Erythroblast (primary cell): ENCODE measurements at regions not wholly inside any gene's neighbourhood (a gene's known extent, or its start where the extent isn't known, plus 50 kb on each side); places are given as distances from the start of the nearest gene placed in this dataset.

Experiments used
- GATA1 ChIP-seq: IDR thresholded peaks from 2 replicates; pipeline ENCODE4 v1.6.1; 2011; ENCODE audit warnings: low read depth, mild to moderate bottlenecking, control low read depth, low read length, moderate library complexity
- POLR2A ChIP-seq: IDR thresholded peaks from 2 replicates; pipeline ENCODE4 v1.6.1; 2011; ENCODE audit warnings: mild to moderate bottlenecking, low read length

DNA sequence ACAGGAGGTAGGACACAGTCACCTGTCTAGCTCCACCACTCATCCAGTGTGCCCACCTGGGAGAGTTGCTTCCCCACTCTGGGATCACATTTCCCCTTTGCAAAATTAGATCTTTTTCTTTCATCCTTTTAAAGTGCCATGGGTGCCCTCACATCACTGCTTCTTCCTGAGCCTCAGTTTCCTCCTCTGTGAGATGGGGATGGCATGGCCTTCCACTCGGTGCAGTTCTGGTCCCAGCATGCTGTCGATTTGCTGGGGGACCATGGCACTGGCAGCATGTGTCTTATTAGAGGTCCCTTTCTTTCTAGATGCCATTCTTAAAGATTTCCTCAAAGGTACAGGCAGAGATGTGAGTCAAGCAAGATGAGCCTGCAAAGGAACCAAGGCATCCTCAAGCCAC is 158.3 kb upstream of the ZMIZ1 start:
- TF ChIP-seq POLR2A (no peak), GATA1 (no peak)
